H1 (cell line): ENCODE measurements at regions not wholly inside any gene's neighbourhood (a gene's known extent, or its start where the extent isn't known, plus 50 kb on each side); places are given as distances from the start of the nearest gene placed in this dataset.

Experiments
- CTCF ChIA-PET: fragments of 300-600 bp; sonication (Branson Sonifier 250); formaldehyde crosslinking; loops from one replicate; lab custom pipeline; 2021; ENCODE audit not compliant: partially characterized antibody; lab: Charles Lee
- POLR2A ChIA-PET: fragments of 300-600 bp; sonication (Branson Sonifier 250); formaldehyde crosslinking; loops from one replicate; lab custom pipeline; 2021; ENCODE audit warnings: inconsistent platforms; ENCODE audit not compliant: partially characterized antibody; lab: Charles Lee
- DNase-seq, 2 experiments: peaks; one replicate each; pipeline versions ENCODE4 v3.0.0 to v3.0.0-alpha.2; 2010 to 2022; ENCODE audit warnings: low spot score in 2 of 2, low read depth in 1 of 2, mixed read lengths in 1 of 2
- FAIRE-seq: peaks from 2 replicates; lab custom pipeline; 2011; peaks lifted over from hg19 to GRCh38; lab: Jason Lieb, UNC
- H2AFZ ChIP-seq: 2 replicates; pipeline ENCODE4 v1.8.1; 2012; ENCODE audit warnings: low read length, inconsistent platforms
- H2AK5ac ChIP-seq: 2 replicates; pipeline ENCODE4 v1.6.1; 2013; ENCODE audit warnings: low read depth, low read length
- H2BK120ac ChIP-seq: replicated peaks from 2 replicates; pipeline ENCODE3; 2013; ENCODE audit warnings: low read depth, low read length, inconsistent platforms
- H2BK12ac ChIP-seq: 2 replicates; pipeline ENCODE4 v1.6.1; 2013; ENCODE audit warnings: low read depth, low read length
- H2BK15ac ChIP-seq: 2 replicates; pipeline ENCODE4 v1.6.1; 2013; ENCODE audit warnings: low read length
- H2BK20ac ChIP-seq: 2 replicates; pipeline ENCODE4 v1.6.1; 2013; ENCODE audit warnings: low read length
- H2BK5ac ChIP-seq: 2 replicates; pipeline ENCODE4 v1.6.1; 2013; ENCODE audit warnings: low read depth, low read length
- H3K14ac ChIP-seq: 2 replicates; pipeline ENCODE4 v1.6.1; 2013; ENCODE audit warnings: inconsistent platforms; ENCODE audit not compliant: insufficient read length
- H3K18ac ChIP-seq: 2 replicates; pipeline ENCODE4 v1.6.1; 2013; ENCODE audit warnings: low read length; ENCODE audit errors: extremely low read depth
- H3K23ac ChIP-seq: 2 replicates; pipeline ENCODE4 v1.6.1; 2013; ENCODE audit warnings: inconsistent platforms; ENCODE audit not compliant: insufficient read length
- H3K23me2 ChIP-seq: 2 replicates; pipeline ENCODE4 v1.6.1; 2013; ENCODE audit warnings: low read depth, low read length
- H3K27ac ChIP-seq: 2 replicates; pipeline ENCODE4 v1.6.1; 2011; ENCODE audit warnings: low read depth, low read length, inconsistent platforms
- H3K27me3 ChIP-seq, 4 experiments: replicated peaks in 1 of 4; 1 replicate in 1 of 4; 2 replicates in 3 of 4; pipeline versions ENCODE4 v1.6.1 to v1.8.1; 2011 to 2013; ENCODE audit warnings: low read length in 3 of 4, mild to moderate bottlenecking in 3 of 4, inconsistent platforms in 2 of 4, mixed read lengths in 2 of 4, moderate library complexity in 1 of 4; ENCODE audit not compliant: control insufficient read depth in 3 of 4, insufficient read depth in 3 of 4; ENCODE audit errors: extremely low read depth in 1 of 4
- H3K36me3 ChIP-seq, 4 experiments: 2 replicates each; pipeline versions ENCODE4 v1.6.1 to v1.8.1; 2011 to 2013; ENCODE audit warnings: mild to moderate bottlenecking in 4 of 4, low read length in 3 of 4, moderate library complexity in 2 of 4, control low read depth in 1 of 4, inconsistent platforms in 1 of 4; ENCODE audit not compliant: insufficient read depth in 4 of 4, control insufficient read depth in 2 of 4
- H3K4ac ChIP-seq: replicated peaks from 2 replicates; pipeline ENCODE3; 2013; ENCODE audit warnings: low read length, low read depth, mixed read lengths, inconsistent platforms; ENCODE audit not compliant: insufficient read length
- H3K4me1 ChIP-seq, 4 experiments: replicated peaks in 1 of 4; 1 replicate in 1 of 4; 2 replicates in 3 of 4; pipeline versions ENCODE4 v1.6.1 to v1.8.1; 2011 to 2013; ENCODE audit warnings: low read length in 3 of 4, inconsistent platforms in 2 of 4, mixed read lengths in 1 of 4; ENCODE audit not compliant: insufficient read depth in 4 of 4, control insufficient read depth in 3 of 4
- H3K4me2 ChIP-seq, 2 experiments: 2 replicates each; pipeline versions ENCODE4 v1.6.1 to v1.8.1; 2011 to 2013; ENCODE audit warnings: low read depth in 2 of 2, low read length in 2 of 2, control low read depth in 1 of 2, inconsistent platforms in 1 of 2, mild to moderate bottlenecking in 1 of 2; ENCODE audit not compliant: insufficient read depth in 1 of 2
- H3K4me3 ChIP-seq, 4 experiments: fragments of 200-600, 300-600 bp in 1 of 4; sonication (generic), shearing (Covaris generic), sonication (Bioruptor Twin) in 1 of 4; 2 replicates each; pipeline versions ENCODE4 v1.5.1 to v1.8.1; 2011 to 2016; ENCODE audit warnings: low read length in 4 of 4, low read depth in 3 of 4, control low read depth in 2 of 4, inconsistent platforms in 2 of 4, mild to moderate bottlenecking in 2 of 4, mixed read lengths in 1 of 4, moderate library complexity in 1 of 4; ENCODE audit not compliant: insufficient read depth in 2 of 4; ENCODE audit errors: extremely low read depth in 1 of 4
- H3K56ac ChIP-seq: replicated peaks from 2 replicates; pipeline ENCODE3; 2013; ENCODE audit warnings: low read depth, mild to moderate bottlenecking, mixed read lengths, low read length, inconsistent platforms; ENCODE audit not compliant: insufficient read length
- H3K79me1 ChIP-seq: 2 replicates; pipeline ENCODE4 v1.6.1; 2013; ENCODE audit warnings: low read depth, low read length, control low read depth
- H3K79me2 ChIP-seq, 2 experiments: 2 replicates each; pipeline versions ENCODE4 v1.6.1 to v1.8.1; 2012 to 2013; ENCODE audit warnings: low read length in 2 of 2, mild to moderate bottlenecking in 2 of 2, inconsistent platforms in 1 of 2; ENCODE audit not compliant: insufficient read depth in 2 of 2, control insufficient read depth in 1 of 2
- H3K9ac ChIP-seq, 4 experiments: replicated peaks in 1 of 4; 1 replicate in 1 of 4; 2 replicates in 3 of 4; pipeline versions ENCODE4 v1.6.1 to v1.8.1; 2011 to 2013; ENCODE audit warnings: low read depth in 3 of 4, low read length in 3 of 4, control low read depth in 2 of 4, mild to moderate bottlenecking in 2 of 4, moderate library complexity in 2 of 4, inconsistent platforms in 1 of 4; ENCODE audit errors: extremely low read depth in 1 of 4
- H3K9me3 ChIP-seq, 2 experiments: 2 replicates each; pipeline versions ENCODE4 v1.6.1 to v1.8.1; 2012 to 2013; ENCODE audit warnings: mild to moderate bottlenecking in 2 of 2, moderate library complexity in 2 of 2, control low read depth in 1 of 2, inconsistent platforms in 1 of 2, low read depth in 1 of 2, low read length in 1 of 2, mixed read lengths in 1 of 2; ENCODE audit not compliant: insufficient read depth in 2 of 2
- H4K20me1 ChIP-seq, 2 experiments: replicated peaks in 1 of 2; 2 replicates each; pipeline versions ENCODE3 to v1.8.1; 2011 to 2013; ENCODE audit warnings: inconsistent platforms in 2 of 2, low read length in 2 of 2, mild to moderate bottlenecking in 1 of 2; ENCODE audit not compliant: insufficient read depth in 2 of 2, control insufficient read depth in 1 of 2
- H4K5ac ChIP-seq: 2 replicates; pipeline ENCODE4 v1.6.1; 2013; ENCODE audit warnings: low read length, low read depth, mixed read lengths, inconsistent platforms; ENCODE audit not compliant: insufficient read length
- H4K8ac ChIP-seq: 2 replicates; pipeline ENCODE4 v1.8.0; 2013; ENCODE audit warnings: mild to moderate bottlenecking, moderate library complexity, low read length, inconsistent platforms; ENCODE audit not compliant: insufficient read depth; ENCODE audit errors: extremely low read depth
- H4K91ac ChIP-seq: replicated peaks from 2 replicates; pipeline ENCODE3; 2013; ENCODE audit warnings: low read length, mixed read lengths, inconsistent platforms; ENCODE audit not compliant: insufficient read length
- FOSL1 ChIP-seq: IDR thresholded peaks from 2 replicates; pipeline ENCODE4 v1.6.1; 2011; ENCODE audit warnings: mild to moderate bottlenecking, low read depth, low read length, moderate library complexity; ENCODE audit not compliant: insufficient read depth
- GABPA ChIP-seq: IDR thresholded peaks from 2 replicates; pipeline ENCODE4 v1.6.1; 2011; ENCODE audit warnings: mild to moderate bottlenecking, low read length, moderate library complexity, borderline replicate concordance; ENCODE audit not compliant: insufficient read depth
- JUND ChIP-seq: IDR thresholded peaks from 2 replicates; pipeline ENCODE4 v1.6.1; 2011; ENCODE audit warnings: mild to moderate bottlenecking, improper control_type of control experiment, low read length
- KDM4A ChIP-seq: IDR thresholded peaks from one replicate; pipeline ENCODE4 v1.7.1; 2012; ENCODE audit warnings: low read depth, mild to moderate bottlenecking, moderate library complexity, low read length, inconsistent platforms; ENCODE audit not compliant: severe bottlenecking
- MAFK ChIP-seq: IDR thresholded peaks from 2 replicates; pipeline ENCODE4 v1.6.1; 2012; ENCODE audit warnings: low read depth, mild to moderate bottlenecking, improper control_type of control experiment, low read length
- NRF1 ChIP-seq: IDR thresholded peaks from 2 replicates; pipeline ENCODE4 v1.6.1; 2011; ENCODE audit warnings: mild to moderate bottlenecking, low read depth, low read length, improper control_type of control experiment
- SP4 ChIP-seq: IDR thresholded peaks from 2 replicates; pipeline ENCODE4 v1.6.1; 2012; ENCODE audit warnings: low read length, inconsistent platforms
- WGBS, 2 experiments: shearing (Covaris generic) in 1 of 2; methylation state at CpG; one replicate each; pipeline versions ENCODE4 v1.1.6 to v1.1.7; 2013 to 2015; ENCODE audit warnings: low lambda C conversion rate in 2 of 2, mixed read lengths in 2 of 2, inconsistent platforms in 1 of 2, low coverage in 1 of 2, missing lambda C conversion rate in 1 of 2; ENCODE audit not compliant: insufficient replicate concordance in 2 of 2, insufficient coverage in 1 of 2, insufficient read length in 1 of 2; ENCODE audit errors: extremely low coverage in 1 of 2, missing lambda C conversion rate in 1 of 2; 5-methylcytosine and 5-hydroxymethylcytosine counted together

DNA sequence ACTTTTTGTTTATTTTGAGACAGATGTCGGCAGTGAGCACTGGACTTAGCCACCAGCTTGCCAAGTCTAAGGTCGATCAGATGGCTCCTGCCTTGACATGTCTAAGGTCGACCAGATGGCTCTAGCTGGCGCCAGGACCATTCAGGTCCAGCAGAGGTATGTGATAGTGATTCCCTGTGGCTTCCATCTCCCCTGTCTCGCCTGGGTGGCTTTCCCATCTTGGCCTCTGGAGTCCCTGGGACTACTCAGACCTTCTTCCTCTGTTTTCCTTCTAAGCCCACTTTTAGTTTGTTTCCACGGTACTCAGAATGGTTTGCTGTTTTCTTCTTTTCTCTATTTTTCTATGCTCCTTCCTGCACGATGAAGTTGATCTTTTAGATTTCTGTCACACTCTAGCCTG is 1435.7 kb downstream of the UQCRFS1 start:
- H2AK5ac ChIP-seq: no peak overlapping the region
- H2AFZ ChIP-seq: no peak overlapping the region
- no peak overlapping the region for H4K8ac ChIP-seq
- ChIA-PET CTCF (interaction anchor here (0.7 to 1.3 kb wide), 2 partner anchors 14 to 16 kb away, joined by 3 to 4 read pairs; no protein-coding TSS in a partner anchor), POLR2A (no interaction called here)
- H3K9me3 ChIP-seq: peaks cover 32 to 33% of the 10 kb centered on the region in 2 experiments
- 89% methylated on average over 7 of the region's 7 CpGs; no CpG with 5 or more reads in 1 of the 2 experiments for WGBS, 2 experiments
- H2BK20ac ChIP-seq: no peak overlapping the region
- H3K4ac ChIP-seq: no peak overlapping the region
- FAIRE-seq: no peak
- no peak for DNase-seq
- peaks cover 0 to 18% (median 0%) of the 10 kb centered on the region in 4 experiments; a peak in 2 of 8 replicates for H3K36me3 ChIP-seq
- H2BK120ac ChIP-seq: no peak overlapping the region
- H2BK12ac ChIP-seq: no peak overlapping the region
- no peak overlapping the region for H3K4me2 ChIP-seq
- no peaks in the 10 kb centered on the region for H3K23me2 ChIP-seq
- TF ChIP-seq KDM4A (no peak), GABPA (no peak), SP4 (no peak), JUND (no peak), FOSL1 (no peak), MAFK (no peak), NRF1 (no peak)
- no peak overlapping the region for H2BK5ac ChIP-seq
- peaks cover 7 to 18% (median 11%) of the 10 kb centered on the region in 4 experiments for H3K27me3 ChIP-seq
- H3K18ac ChIP-seq: no peak overlapping the region
- H3K4me1 ChIP-seq: no peaks in the 10 kb centered on the region
- H3K9ac ChIP-seq: no peak overlapping the region
- no peak overlapping the region for H2BK15ac ChIP-seq
- no peak overlapping the region for H4K91ac ChIP-seq
- H3K4me3 ChIP-seq: no peak overlapping the region; a peak in 1 of 8 replicates
- H3K27ac ChIP-seq: no peak overlapping the region
- 0 out of 4 replicates have a peak, but pooled peaks cover 0 to 5% of the 10 kb centered on the region in 2 experiments for H3K79me2 ChIP-seq
- no peak overlapping the region for H3K56ac ChIP-seq
- no peaks in the 10 kb centered on the region for H3K79me1 ChIP-seq
- no peak overlapping the region for H4K5ac ChIP-seq
- no peak overlapping the region for H3K14ac ChIP-seq
- H4K20me1 ChIP-seq: peaks cover 0 to 1% of the 10 kb centered on the region in 2 experiments
- no peak overlapping the region for H3K23ac ChIP-seq
